Colonic mucosa (tissue), 4 donors: ENCODE measurements at regions not wholly inside any gene's neighbourhood (a gene's known extent, or its start where the extent isn't known, plus 50 kb on each side); places are given as distances from the start of the nearest gene placed in this dataset.

Experiments
- DNase-seq: peaks from one replicate; pipeline ENCODE4 v3.0.0-alpha.2; 2020
- H3K27ac ChIP-seq: fragments of 200-600 bp; one replicate; pipeline ENCODE4 v1.8.0; 2021
- H3K27me3 ChIP-seq: fragments of 200-600 bp; one replicate; pipeline ENCODE4 v1.8.0; 2021
- H3K36me3 ChIP-seq: fragments of 200-600 bp; one replicate; pipeline ENCODE4 v1.8.0; 2021
- H3K4me1 ChIP-seq: fragments of 200-600 bp; one replicate; pipeline ENCODE4 v1.8.0; 2021; ENCODE audit warnings: mild to moderate bottlenecking
- H3K4me3 ChIP-seq: fragments of 200-600 bp; one replicate; pipeline ENCODE4 v1.8.0; 2021
- H3K9ac ChIP-seq, 2 donors: one replicate each; pipeline ENCODE4 v1.7.0; 2013; ENCODE audit warnings: control low read depth in 2 of 2, low read depth in 2 of 2, low read length in 2 of 2
- H3K9me3 ChIP-seq: fragments of 200-600 bp; one replicate; pipeline ENCODE4 v1.8.0; 2021
- intact Hi-C: fragments of 100-400 bp; cut with DNase I; formaldehyde crosslinking; loops from one replicate; pipeline ENCODE4 v1.14.1; 2022
- TF ChIP-seq, protein P1 (sequence below): fragments of 200-600 bp; IDR thresholded peaks from one replicate; pipeline ENCODE4 v1.8.0; 2022; ENCODE audit warnings: antibody characterized with exemption, mild to moderate bottlenecking
- donor health status: healthy.
- donor health status: DM: no; HTN: no; CAD: no.
- donor health status: DM: no; HTN: no; CAD: no.

DNA sequence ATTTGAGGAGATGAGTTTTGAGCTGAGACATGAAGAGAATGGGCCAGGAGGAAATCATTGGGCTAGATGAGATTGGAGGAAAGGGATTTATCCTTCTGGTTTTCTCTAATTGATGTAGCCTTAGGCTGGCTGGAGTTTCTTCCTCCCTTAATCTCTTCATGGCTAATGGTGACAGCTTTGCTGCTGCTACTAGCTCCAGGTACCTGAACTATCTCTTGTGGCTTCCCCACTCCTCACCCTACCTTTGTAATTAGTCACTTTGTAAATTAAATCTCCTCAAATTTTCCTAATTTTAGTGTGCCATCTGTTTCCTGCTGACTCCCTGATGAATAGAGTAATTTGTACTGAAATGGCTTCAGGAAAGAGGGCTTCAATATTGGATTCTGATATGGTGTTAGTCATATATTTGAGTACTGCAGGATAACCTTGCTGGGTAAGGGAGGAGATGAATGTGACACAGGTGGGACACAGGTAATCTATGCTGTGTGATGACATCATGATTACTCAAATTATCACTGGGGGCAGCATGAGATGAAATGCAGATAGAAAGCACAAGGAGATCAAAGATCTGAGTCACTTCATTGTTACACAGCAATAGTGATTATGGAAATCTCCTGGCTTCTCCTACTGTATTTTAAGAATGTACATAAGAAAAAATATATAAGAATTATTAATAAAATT lies 1134.1 kb upstream of the DDX18 start:
- no peaks in the 10 kb centered on the region for H3K27me3 ChIP-seq
- no peak for DNase-seq
- no peaks in the 10 kb centered on the region for H3K4me1 ChIP-seq
- H3K9ac ChIP-seq, result no peak overlapping the region
- no peaks in the 10 kb centered on the region for H3K9me3 ChIP-seq
- TF ChIP-seq, protein P1, sequence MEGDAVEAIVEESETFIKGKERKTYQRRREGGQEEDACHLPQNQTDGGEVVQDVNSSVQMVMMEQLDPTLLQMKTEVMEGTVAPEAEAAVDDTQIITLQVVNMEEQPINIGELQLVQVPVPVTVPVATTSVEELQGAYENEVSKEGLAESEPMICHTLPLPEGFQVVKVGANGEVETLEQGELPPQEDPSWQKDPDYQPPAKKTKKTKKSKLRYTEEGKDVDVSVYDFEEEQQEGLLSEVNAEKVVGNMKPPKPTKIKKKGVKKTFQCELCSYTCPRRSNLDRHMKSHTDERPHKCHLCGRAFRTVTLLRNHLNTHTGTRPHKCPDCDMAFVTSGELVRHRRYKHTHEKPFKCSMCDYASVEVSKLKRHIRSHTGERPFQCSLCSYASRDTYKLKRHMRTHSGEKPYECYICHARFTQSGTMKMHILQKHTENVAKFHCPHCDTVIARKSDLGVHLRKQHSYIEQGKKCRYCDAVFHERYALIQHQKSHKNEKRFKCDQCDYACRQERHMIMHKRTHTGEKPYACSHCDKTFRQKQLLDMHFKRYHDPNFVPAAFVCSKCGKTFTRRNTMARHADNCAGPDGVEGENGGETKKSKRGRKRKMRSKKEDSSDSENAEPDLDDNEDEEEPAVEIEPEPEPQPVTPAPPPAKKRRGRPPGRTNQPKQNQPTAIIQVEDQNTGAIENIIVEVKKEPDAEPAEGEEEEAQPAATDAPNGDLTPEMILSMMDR, result no peak
- intact Hi-C loops, result no loop called here
- H3K27ac ChIP-seq, result no peak overlapping the region
- no peak overlapping the region for H3K4me3 ChIP-seq
- H3K36me3 ChIP-seq, result no peaks in the 10 kb centered on the region

DNA sequence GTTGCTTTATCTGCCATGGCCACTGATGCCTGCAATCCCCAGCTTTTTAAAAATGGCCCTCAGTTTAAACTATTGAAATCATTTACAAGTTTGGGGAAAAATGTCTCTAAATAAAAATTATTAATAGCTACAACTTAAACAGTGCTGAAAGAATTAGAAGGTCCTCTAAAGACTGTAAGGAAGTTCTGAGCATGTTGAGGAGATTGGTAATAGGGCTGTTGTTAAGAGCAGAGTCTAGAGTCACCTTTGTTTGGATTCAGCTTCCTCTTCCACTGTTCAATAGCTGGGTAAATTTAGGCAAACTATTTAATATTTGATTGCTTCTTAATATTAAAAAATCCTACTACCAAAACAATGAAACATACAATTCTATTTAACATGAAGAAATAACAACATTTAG lies 1127.1 kb upstream of the DDX18 start:
- intact Hi-C loops, result no loop called here
- TF ChIP-seq, protein P1, result no peak
- Histone ChIP-seq H3K27ac (no peak overlapping the region), H3K4me3 (no peak overlapping the region), H3K4me1 (no peaks in the 10 kb centered on the region), H3K27me3 (no peaks in the 10 kb centered on the region), H3K36me3 (no peaks in the 10 kb centered on the region), H3K9me3 (no peaks in the 10 kb centered on the region), H3K9ac (no peak overlapping the region)
- DNase-seq, result no peak

DNA sequence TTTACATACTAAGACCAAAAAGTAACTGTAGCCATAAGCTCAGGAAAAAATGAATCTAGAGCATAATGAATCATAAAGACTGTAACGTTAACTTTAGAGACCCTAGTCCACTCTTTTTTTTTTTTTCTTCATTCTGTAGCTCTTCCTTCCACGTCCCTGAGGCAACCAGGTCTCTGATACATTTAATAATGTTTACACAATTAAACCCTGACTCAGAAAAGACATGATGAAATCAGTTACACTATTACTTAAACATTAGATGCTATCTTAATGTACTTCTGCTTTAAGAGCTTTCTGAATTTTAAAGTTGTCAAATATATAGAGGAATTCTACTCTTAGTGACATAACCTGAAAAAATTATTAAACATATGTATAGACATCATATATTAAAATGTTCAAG lies 1121.5 kb upstream of the DDX18 start:
- Histone ChIP-seq H3K4me1 (no peaks in the 10 kb centered on the region), H3K27me3 (no peaks in the 10 kb centered on the region), H3K27ac (no peak overlapping the region), H3K36me3 (no peaks in the 10 kb centered on the region), H3K9ac (no peak overlapping the region), H3K4me3 (no peak overlapping the region), H3K9me3 (no peaks in the 10 kb centered on the region)
- TF ChIP-seq, protein P1, result no peak
- intact Hi-C loops, result no loop called here
- no peak for DNase-seq

DNA sequence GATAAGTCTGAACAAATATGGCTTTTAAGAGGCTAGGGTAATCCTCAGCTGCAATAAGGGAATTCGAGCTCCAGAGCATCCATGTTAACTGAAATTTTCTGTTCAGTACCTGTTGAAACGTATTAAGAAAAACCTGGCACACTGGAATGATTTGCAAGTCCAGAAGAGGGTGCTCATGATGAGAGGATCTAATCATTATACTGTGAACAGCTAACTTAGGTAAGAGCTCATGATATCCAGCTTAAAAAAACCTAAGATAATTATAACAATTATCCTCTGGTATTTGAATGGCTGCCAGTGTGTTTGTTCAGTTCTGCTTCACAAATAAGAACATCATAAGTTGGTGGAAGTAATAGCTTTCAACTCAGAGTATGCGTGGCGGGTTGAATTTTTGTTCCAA lies 1118.3 kb upstream of the DDX18 start:
- Histone ChIP-seq H3K9me3 (no peaks in the 10 kb centered on the region), H3K27ac (no peak overlapping the region), H3K36me3 (no peaks in the 10 kb centered on the region), H3K4me1 (no peaks in the 10 kb centered on the region), H3K27me3 (no peaks in the 10 kb centered on the region), H3K4me3 (no peak overlapping the region), H3K9ac (no peak overlapping the region)
- intact Hi-C loops, result no loop called here
- DNase-seq, result no peak
- TF ChIP-seq, protein P1, result no peak

DNA sequence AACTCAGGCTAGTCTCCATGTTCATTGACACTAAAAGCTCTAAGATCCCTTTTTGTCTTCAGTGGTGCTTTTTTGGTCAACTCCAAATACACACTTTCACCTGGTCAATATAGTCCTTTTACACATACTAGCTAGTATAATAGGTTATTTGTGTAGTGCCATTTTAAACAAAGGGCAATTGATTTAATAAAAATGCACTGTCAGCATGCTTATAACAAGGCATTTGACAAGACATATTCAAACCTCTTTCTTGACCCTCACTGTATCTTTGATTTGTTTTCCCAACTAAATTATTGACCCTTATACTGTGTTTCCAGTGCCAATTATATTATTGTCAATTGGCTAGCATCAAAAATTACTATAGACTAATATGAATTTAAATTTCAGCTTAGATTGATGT lies 1117.6 kb upstream of the DDX18 start:
- no peak for DNase-seq
- H3K27me3 ChIP-seq, result no peaks in the 10 kb centered on the region
- H3K9ac ChIP-seq, result no peak overlapping the region
- TF ChIP-seq, protein P1, result no peak
- H3K9me3 ChIP-seq, result no peaks in the 10 kb centered on the region
- no peaks in the 10 kb centered on the region for H3K36me3 ChIP-seq
- H3K4me3 ChIP-seq, result no peak overlapping the region
- H3K27ac ChIP-seq, result no peak overlapping the region
- no peaks in the 10 kb centered on the region for H3K4me1 ChIP-seq
- intact Hi-C loops, result no loop called here
